HEK293T (cell line): ENCODE measurements at regions not wholly inside any gene's neighbourhood (a gene's known extent, or its start where the extent isn't known, plus 50 kb on each side); places are given as distances from the start of the nearest gene placed in this dataset.

Experiments
- BHLHE40 ChIP-seq: fragments of 450-650 bp; IDR thresholded peaks from 2 replicates; pipeline ENCODE4 v1.6.1; 2016; ENCODE audit warnings: mild to moderate bottlenecking, moderate library complexity, borderline replicate concordance
- FOXA1 ChIP-seq: fragments of 450-650 bp; IDR thresholded peaks from 2 replicates; pipeline ENCODE4 v1.6.1; 2016; ENCODE audit warnings: mild to moderate bottlenecking
- FOXK2 ChIP-seq: fragments of 450-650 bp; IDR thresholded peaks from 2 replicates; pipeline ENCODE4 v1.6.1; 2016; ENCODE audit warnings: mild to moderate bottlenecking
- FOXM1 ChIP-seq: fragments of 450-650 bp; IDR thresholded peaks from 2 replicates; pipeline ENCODE4 v1.6.1; 2017; ENCODE audit warnings: mild to moderate bottlenecking, borderline replicate concordance
- HDGF ChIP-seq: fragments of 450-650 bp; IDR thresholded peaks from 2 replicates; pipeline ENCODE4 v1.6.1; 2017; ENCODE audit warnings: antibody characterized with exemption, borderline replicate concordance
- LEF1 ChIP-seq: fragments of 450-650 bp; IDR thresholded peaks from 2 replicates; pipeline ENCODE4 v1.6.1; 2017; ENCODE audit warnings: mild to moderate bottlenecking, borderline replicate concordance
- NFRKB ChIP-seq: fragments of 450-650 bp; IDR thresholded peaks from 2 replicates; pipeline ENCODE4 v1.6.1; 2016; ENCODE audit warnings: mild to moderate bottlenecking, moderate library complexity
- PKNOX1 ChIP-seq: fragments of 450-650 bp; IDR thresholded peaks from 2 replicates; pipeline ENCODE4 v1.6.1; 2016
- SP1 ChIP-seq: fragments of 450-650 bp; IDR thresholded peaks from 2 replicates; pipeline ENCODE4 v1.6.1; 2017
- SUZ12 ChIP-seq: fragments of 450-650 bp; IDR thresholded peaks from 2 replicates; pipeline ENCODE4 v1.6.1; 2016; ENCODE audit warnings: mild to moderate bottlenecking
- TARDBP ChIP-seq: fragments of 450-650 bp; IDR thresholded peaks from 2 replicates; pipeline ENCODE4 v1.6.1; 2016
- ZNF384 ChIP-seq: fragments of 450-650 bp; IDR thresholded peaks from 2 replicates; pipeline ENCODE4 v1.6.1; 2016

- TF ChIP-seq SP1, result no peak
- TF ChIP-seq PKNOX1, result no peak
- no peak for TF ChIP-seq FOXM1
- TF ChIP-seq BHLHE40, result no peak
- TF ChIP-seq TARDBP, result no peak
- TF ChIP-seq HDGF, result no peak
- TF ChIP-seq FOXA1, result no peak
- TF ChIP-seq ZNF384, result no peak
- no peak for TF ChIP-seq SUZ12
- no peak for TF ChIP-seq NFRKB
- no peak for TF ChIP-seq FOXK2
- TF ChIP-seq LEF1, result no peak
Measured at GRCh38 chr10:22779331-22780019, 65.1 kb upstream of the PIP4K2A start.
